Adrenal gland (tissue), 5 donors: ENCODE measurements at regions not wholly inside any gene's neighbourhood (a gene's known extent, or its start where the extent isn't known, plus 50 kb on each side); places are given as distances from the start of the nearest gene placed in this dataset.

Experiments used
- POLR2A ChIP-seq, 2 donors: fragments of 450-650 bp; IDR thresholded peaks; one replicate each; pipeline ENCODE4 v1.6.1; 2017; ENCODE audit warnings: antibody characterized with exemption in 2 of 2, mild to moderate bottlenecking in 2 of 2, moderate library complexity in 1 of 2
- TF ChIP-seq, protein P1 (sequence below), 6 experiments: fragments of 450-650 bp in 4 of 6; fragments of 200-600 bp in 2 of 6; sonication (generic) in 1 of 6; IDR thresholded peaks; 1 replicate in 5 of 6; 2 replicates in 1 of 6; pipeline versions ENCODE4 v1.5.1 to v1.8.0; 2016 to 2021; ENCODE audit warnings: antibody characterized with exemption in 6 of 6, mild to moderate bottlenecking in 2 of 6, moderate library complexity in 1 of 6
- donor health status: DM: no; HTN: no; CAD: no.

- no peak for TF ChIP-seq POLR2A (IDR thresholded peaks at IDR 0.05)
- TF ChIP-seq, protein P1, sequence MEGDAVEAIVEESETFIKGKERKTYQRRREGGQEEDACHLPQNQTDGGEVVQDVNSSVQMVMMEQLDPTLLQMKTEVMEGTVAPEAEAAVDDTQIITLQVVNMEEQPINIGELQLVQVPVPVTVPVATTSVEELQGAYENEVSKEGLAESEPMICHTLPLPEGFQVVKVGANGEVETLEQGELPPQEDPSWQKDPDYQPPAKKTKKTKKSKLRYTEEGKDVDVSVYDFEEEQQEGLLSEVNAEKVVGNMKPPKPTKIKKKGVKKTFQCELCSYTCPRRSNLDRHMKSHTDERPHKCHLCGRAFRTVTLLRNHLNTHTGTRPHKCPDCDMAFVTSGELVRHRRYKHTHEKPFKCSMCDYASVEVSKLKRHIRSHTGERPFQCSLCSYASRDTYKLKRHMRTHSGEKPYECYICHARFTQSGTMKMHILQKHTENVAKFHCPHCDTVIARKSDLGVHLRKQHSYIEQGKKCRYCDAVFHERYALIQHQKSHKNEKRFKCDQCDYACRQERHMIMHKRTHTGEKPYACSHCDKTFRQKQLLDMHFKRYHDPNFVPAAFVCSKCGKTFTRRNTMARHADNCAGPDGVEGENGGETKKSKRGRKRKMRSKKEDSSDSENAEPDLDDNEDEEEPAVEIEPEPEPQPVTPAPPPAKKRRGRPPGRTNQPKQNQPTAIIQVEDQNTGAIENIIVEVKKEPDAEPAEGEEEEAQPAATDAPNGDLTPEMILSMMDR (IDR thresholded peaks at IDR 0.05) = no peak
Observed at GRCh38 chr10:64345856-64346255, 824.7 kb downstream of the REEP3 start.
